ENCODE measurements at regions not wholly inside any gene's neighbourhood (a gene's known extent, or its start where the extent isn't known, plus 50 kb on each side); places are given as distances from the start of the nearest gene placed in this dataset.

GRCh38 chr4:29058531-29058930 lies 1661.6 kb upstream of the PCDH7 start:
- H3K9ac ChIP-seq, result no peak overlapping the region
- 3% methylated on average over 2 of the region's 2 CpGs for WGBS (ENCODE audit: low lambda C conversion rate)
- H3K27ac ChIP-seq (ENCODE audit: low read depth in 2 of 2, low read length in 1 of 2), result no peak overlapping the region
- no peak for DNase-seq
- TF ChIP-seq EZH2phosphoT487 (IDR thresholded peaks at IDR 0.05; ENCODE audit: borderline replicate concordance, low read depth), result no peak
- TF ChIP-seq SMC3 (IDR thresholded peaks at IDR 0.05; ENCODE audit: low read depth, low read length), result no peak
- no peak for TF ChIP-seq NFIC (IDR thresholded peaks at IDR 0.05; ENCODE audit: borderline replicate concordance)
- TF ChIP-seq TAF1 (IDR thresholded peaks at IDR 0.05; ENCODE audit: borderline replicate concordance, low read depth, low read length), result no peak
- no peak overlapping the region for H3K4me2 ChIP-seq
- no peaks in the 10 kb centered on the region for H3K9me3 ChIP-seq
- POLR2A ChIA-PET, result no interaction called here
- H2AFZ ChIP-seq (ENCODE audit: low read depth), result no peak overlapping the region
- no peak overlapping the region for H3K4me3 ChIP-seq (ENCODE audit: low read depth in 2 of 2, low read length in 1 of 2)
- no peaks in the 10 kb centered on the region for H4K20me1 ChIP-seq (ENCODE audit: insufficient read depth)
- no peaks in the 10 kb centered on the region for H3F3A ChIP-seq (replicated peaks; ENCODE audit: insufficient read depth)
- H3K4me1 ChIP-seq (ENCODE audit: control insufficient read depth in 1 of 2, insufficient read depth in 2 of 2, low read depth in 1 of 2, low read length in 1 of 2), result no peaks in the 10 kb centered on the region
- CTCF ChIA-PET, result no interaction called here
- no peaks in the 10 kb centered on the region for H3K79me2 ChIP-seq (ENCODE audit: insufficient read depth)
- no peaks in the 10 kb centered on the region for H3K36me3 ChIP-seq (replicated peaks in 1 of 2; ENCODE audit: control insufficient read depth in 1 of 2, insufficient read depth in 2 of 2, low read length in 1 of 2)
- no peaks in the 10 kb centered on the region for H3K27me3 ChIP-seq (ENCODE audit: insufficient read depth)
- no peaks in the 10 kb centered on the region for H3K9me2 ChIP-seq

- TF ChIP-seq EP300 (IDR thresholded peaks at IDR 0.05; ENCODE audit: borderline replicate concordance in 1 of 2, low read depth in 1 of 2, low read length in 1 of 2), result no peak
- no peaks in the 10 kb centered on the region for H3F3A ChIP-seq (replicated peaks; ENCODE audit: insufficient read depth)
- no peaks in the 10 kb centered on the region for H3K9me2 ChIP-seq
- DNase-seq, result no peak
- no peak overlapping the region for H2AFZ ChIP-seq (ENCODE audit: low read depth)
- H3K27me3 ChIP-seq (ENCODE audit: insufficient read depth), result no peaks in the 10 kb centered on the region
- POLR2A ChIA-PET, result no interaction called here
- H3K4me2 ChIP-seq, result no peak overlapping the region
- no peaks in the 10 kb centered on the region for H4K20me1 ChIP-seq (ENCODE audit: insufficient read depth)
- H3K4me3 ChIP-seq (ENCODE audit: low read depth in 2 of 2, low read length in 1 of 2), result no peak overlapping the region
- CTCF ChIA-PET, result interaction anchor here (0.6 kb wide), 1 partner anchor 1132 kb away, joined by 3 read pairs; no protein-coding TSS in a partner anchor
- no peak overlapping the region for H3K9ac ChIP-seq
- no peaks in the 10 kb centered on the region for H3K4me1 ChIP-seq (ENCODE audit: control insufficient read depth in 1 of 2, insufficient read depth in 2 of 2, low read depth in 1 of 2, low read length in 1 of 2)
- no peaks in the 10 kb centered on the region for H3K9me3 ChIP-seq
- whole genome bisulfite sequencing (ENCODE audit: low lambda C conversion rate), result 11% methylated on average over 2 of the region's 2 CpGs
- H3K36me3 ChIP-seq (replicated peaks in 1 of 2; ENCODE audit: control insufficient read depth in 1 of 2, insufficient read depth in 2 of 2, low read length in 1 of 2), result no peaks in the 10 kb centered on the region
- no peak overlapping the region for H3K27ac ChIP-seq (ENCODE audit: low read depth in 2 of 2, low read length in 1 of 2)
- no peaks in the 10 kb centered on the region for H3K79me2 ChIP-seq (ENCODE audit: insufficient read depth)
Observed at GRCh38 chr4:29066861-29067260, 1653.3 kb upstream of the PCDH7 start.

- no peak overlapping the region for H3K4me3 ChIP-seq (ENCODE audit: low read depth in 2 of 2, low read length in 1 of 2)
- H3K27ac ChIP-seq (ENCODE audit: low read depth in 2 of 2, low read length in 1 of 2), result no peak overlapping the region
- no peak overlapping the region for H3K9ac ChIP-seq
- H3K27me3 ChIP-seq (ENCODE audit: insufficient read depth), result no peaks in the 10 kb centered on the region
- DNase-seq, result no peak
- H3K9me3 ChIP-seq, result no peaks in the 10 kb centered on the region
- no peak overlapping the region for H2AFZ ChIP-seq (ENCODE audit: low read depth)
- H3K9me2 ChIP-seq, result no peaks in the 10 kb centered on the region
- H3K4me2 ChIP-seq, result no peak overlapping the region
- 0% methylated on average over 1 of the region's 1 CpG for WGBS (ENCODE audit: low lambda C conversion rate)
- H3K36me3 ChIP-seq (replicated peaks in 1 of 2; ENCODE audit: control insufficient read depth in 1 of 2, insufficient read depth in 2 of 2, low read length in 1 of 2), result no peaks in the 10 kb centered on the region
- ChIA-PET POLR2A (no interaction called here), CTCF (no interaction called here)
- no peaks in the 10 kb centered on the region for H3K79me2 ChIP-seq (ENCODE audit: insufficient read depth)
- H4K20me1 ChIP-seq (ENCODE audit: insufficient read depth), result no peaks in the 10 kb centered on the region
- no peak for TF ChIP-seq POLR2AphosphoS5 (IDR thresholded peaks at IDR 0.05; ENCODE audit: low read depth, low read length)
- no peak for TF ChIP-seq REST (IDR thresholded peaks at IDR 0.05; ENCODE audit: low read depth, low read length)
- H3K4me1 ChIP-seq (ENCODE audit: control insufficient read depth in 1 of 2, insufficient read depth in 2 of 2, low read depth in 1 of 2, low read length in 1 of 2), result no peaks in the 10 kb centered on the region
- no peaks in the 10 kb centered on the region for H3F3A ChIP-seq (replicated peaks; ENCODE audit: insufficient read depth)
Observed at GRCh38 chr4:29073571-29073970, 1646.6 kb upstream of the PCDH7 start.

Measured in SK-N-SH (cell line).